Tibial nerve (tissue), 4 donors: ENCODE measurements at regions not wholly inside any gene's neighbourhood (a gene's known extent, or its start where the extent isn't known, plus 50 kb on each side); places are given as distances from the start of the nearest gene placed in this dataset.

Source experiments
- DNase-seq, 2 donors: peaks; one replicate each; pipeline ENCODE4 v3.0.0-alpha.2; 2019; ENCODE audit warnings: low spot score in 2 of 2
- H3K27ac ChIP-seq, 4 donors: fragments of 200-600 bp; sonication (generic) in 3 of 4; one replicate each; pipeline ENCODE4 v1.5.1; 2017 to 2019; ENCODE audit warnings: mild to moderate bottlenecking in 1 of 4
- H3K27me3 ChIP-seq, 2 donors: fragments of 200-600 bp; sonication (generic) in 1 of 2; one replicate each; pipeline versions ENCODE4 v1.5.1 to v1.6.0; 2017 to 2019
- H3K36me3 ChIP-seq, 3 donors: fragments of 200-600 bp; sonication (generic); one replicate each; pipeline ENCODE4 v1.5.1; 2018 to 2019
- H3K4me1 ChIP-seq, 4 donors: fragments of 200-600 bp; sonication (generic) in 3 of 4; one replicate each; pipeline ENCODE4 v1.5.1; 2017 to 2019
- H3K4me3 ChIP-seq, 4 donors: fragments of 200-600 bp; sonication (generic) in 3 of 4; one replicate each; pipeline ENCODE4 v1.5.1; 2017 to 2019; ENCODE audit warnings: mild to moderate bottlenecking in 1 of 4, moderate library complexity in 1 of 4
- H3K9me3 ChIP-seq, 4 donors: fragments of 200-600 bp; sonication (generic) in 3 of 4; one replicate each; pipeline ENCODE4 v1.5.1; 2017 to 2019
- CTCF ChIP-seq, 5 experiments: fragments of 200-600 bp in 3 of 5; fragments of 450-650 bp in 2 of 5; sonication (generic) in 3 of 5; IDR thresholded peaks; one replicate each; pipeline ENCODE4 v1.5.1; 2016 to 2019; ENCODE audit warnings: antibody characterized with exemption in 5 of 5, mild to moderate bottlenecking in 3 of 5, moderate library complexity in 2 of 5
- EP300 ChIP-seq, 2 donors: sonication (generic); formaldehyde crosslinking; IDR thresholded peaks; one replicate each; pipeline ENCODE4 v1.6.1; 2017; ENCODE audit warnings: antibody characterized with exemption in 2 of 2, mild to moderate bottlenecking in 1 of 2
- POLR2A ChIP-seq, 2 donors: fragments of 450-650 bp; IDR thresholded peaks; one replicate each; pipeline ENCODE4 v1.6.1; 2017; ENCODE audit warnings: antibody characterized with exemption in 2 of 2, mild to moderate bottlenecking in 2 of 2, moderate library complexity in 2 of 2
- WGBS, 2 donors: methylation state at CpG; one replicate each; pipeline ENCODE4 v1.1.5; 2018; 5-methylcytosine and 5-hydroxymethylcytosine counted together

DNA sequence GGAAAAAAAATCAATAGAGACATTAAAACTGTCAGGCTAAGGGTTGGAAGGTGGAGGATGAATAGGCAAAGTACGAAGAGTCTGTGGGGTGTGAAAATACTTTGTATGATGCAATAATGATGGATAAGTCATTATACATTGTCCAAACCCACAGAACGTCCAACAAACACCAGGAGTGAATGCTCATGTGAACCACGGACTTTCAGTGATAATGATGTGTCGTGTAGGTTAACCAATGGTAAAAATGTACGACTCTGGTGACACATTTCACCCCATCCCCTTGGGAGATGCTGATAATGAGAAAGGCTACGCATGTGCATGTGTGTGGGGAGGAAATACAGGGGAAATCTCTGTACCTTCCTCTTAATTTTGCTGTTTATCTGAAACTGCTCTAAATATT lies 665.2 kb downstream of the FAT4 start:
- 86 to 87% methylated on average over 6 of the region's 6 CpGs for WGBS, 2 donors
- no peak for TF ChIP-seq EP300 (IDR thresholded peaks at IDR 0.05)
- no peak for TF ChIP-seq POLR2A (IDR thresholded peaks at IDR 0.05)
- no peak for TF ChIP-seq CTCF (IDR thresholded peaks at IDR 0.05)

DNA sequence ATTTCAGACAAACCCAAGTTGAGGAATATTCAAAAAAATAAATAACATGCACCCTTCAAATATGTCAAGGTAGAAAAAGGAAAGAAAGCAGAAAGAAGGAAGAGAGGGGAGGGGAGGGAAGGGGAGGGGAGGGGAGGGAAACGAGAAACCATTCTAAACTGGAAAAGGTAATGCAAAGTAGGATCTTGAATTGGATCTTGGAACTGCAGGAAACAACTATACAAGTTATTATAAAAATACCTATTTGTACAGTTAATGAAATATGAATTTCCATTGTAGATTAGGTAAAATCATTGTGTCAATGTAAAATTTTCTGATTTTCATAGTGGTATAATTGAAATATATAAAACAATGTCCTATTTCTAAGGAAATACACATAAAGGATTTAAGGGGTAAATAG lies 668.4 kb downstream of the FAT4 start:
- no peak for DNase-seq
- no peak overlapping the region for H3K4me3 ChIP-seq
- WGBS, 2 donors: 77 to 84% methylated on average over 1 of the region's 1 CpG
- TF ChIP-seq POLR2A (IDR thresholded peaks at IDR 0.05): no peak
- no peak for TF ChIP-seq CTCF (IDR thresholded peaks at IDR 0.05)
- no peak for TF ChIP-seq EP300 (IDR thresholded peaks at IDR 0.05)
- H3K27me3 ChIP-seq: no peaks in the 10 kb centered on the region
- H3K36me3 ChIP-seq: no peaks in the 10 kb centered on the region
- no peak overlapping the region for H3K27ac ChIP-seq
- H3K9me3 ChIP-seq: no peaks in the 10 kb centered on the region
- no peaks in the 10 kb centered on the region for H3K4me1 ChIP-seq

More for the DNA sequence above, 665.2 kb downstream of the FAT4 start:
- Histone ChIP-seq H3K9me3 (no peaks in the 10 kb centered on the region), H3K27me3 (no peaks in the 10 kb centered on the region), H3K4me3 (no peak overlapping the region), H3K36me3 (no peaks in the 10 kb centered on the region), H3K4me1 (no peaks in the 10 kb centered on the region), H3K27ac (no peak overlapping the region)
- no peak for DNase-seq

- Histone ChIP-seq H3K9me3 (no peaks in the 10 kb centered on the region), H3K27ac (no peak overlapping the region), H3K27me3 (no peaks in the 10 kb centered on the region)
These were observed 671.1 kb downstream of the FAT4 start for GRCh38 chr4:125985856-125986255.

DNA sequence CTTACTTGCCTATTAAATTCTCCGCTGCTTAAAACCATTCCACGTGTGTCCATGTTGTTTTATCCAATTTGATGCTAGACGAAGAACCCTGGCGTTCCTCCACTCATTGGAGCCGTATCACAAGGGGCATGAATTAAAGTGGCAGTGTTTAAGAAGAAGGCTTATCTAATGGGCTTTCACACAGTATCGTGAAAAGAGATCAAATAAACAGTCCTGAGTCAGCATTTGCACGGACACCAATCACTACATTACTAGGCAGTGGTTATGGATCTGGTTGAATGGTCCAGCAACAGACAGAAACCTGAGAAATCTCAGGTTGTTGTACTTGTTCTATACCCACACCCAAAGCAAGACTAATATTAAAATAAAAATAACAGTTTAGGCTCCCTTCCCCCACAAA lies 671.6 kb downstream of the FAT4 start:
- WGBS, 2 donors: 93 to 94% methylated on average over 7 of the region's 7 CpGs
- no peak overlapping the region for H3K27ac ChIP-seq
- no peaks in the 10 kb centered on the region for H3K27me3 ChIP-seq
- no peaks in the 10 kb centered on the region for H3K4me1 ChIP-seq
- TF ChIP-seq CTCF (IDR thresholded peaks at IDR 0.05): no peak
- no peak for TF ChIP-seq POLR2A (IDR thresholded peaks at IDR 0.05)
- TF ChIP-seq EP300 (IDR thresholded peaks at IDR 0.05): no peak
- H3K36me3 ChIP-seq: no peaks in the 10 kb centered on the region
- no peak overlapping the region for H3K4me3 ChIP-seq
- no peak for DNase-seq
- no peaks in the 10 kb centered on the region for H3K9me3 ChIP-seq

More at GRCh38 chr4:125985856-125986255, 671.1 kb downstream of the FAT4 start:
- Histone ChIP-seq H3K36me3 (no peaks in the 10 kb centered on the region), H3K4me1 (no peaks in the 10 kb centered on the region), H3K4me3 (no peak overlapping the region)
- WGBS, 2 donors: 46 to 50% methylated on average over 3 of the region's 3 CpGs
- TF ChIP-seq CTCF (IDR thresholded peaks at IDR 0.05) (no peak), POLR2A (IDR thresholded peaks at IDR 0.05) (no peak), EP300 (IDR thresholded peaks at IDR 0.05) (no peak)
- no peak for DNase-seq

DNA sequence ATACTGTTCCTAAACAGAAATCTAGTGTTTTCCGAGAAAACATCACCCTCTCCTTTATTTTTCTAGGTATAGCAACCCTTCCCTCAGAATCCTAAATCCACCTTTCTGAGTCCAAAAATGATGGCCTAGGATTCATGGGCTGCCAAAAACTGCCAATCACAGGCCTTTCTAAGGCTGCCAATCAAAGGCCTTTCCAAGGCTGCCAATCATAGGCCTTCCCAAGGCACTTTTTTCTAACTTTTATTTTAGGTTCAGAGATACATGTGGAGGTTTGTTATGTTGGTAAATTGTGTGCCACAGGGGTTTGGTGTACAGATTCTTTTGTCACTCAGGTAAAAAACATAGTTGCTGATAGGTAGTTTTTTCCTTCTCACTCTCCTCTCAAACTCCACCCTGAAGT lies 673.7 kb downstream of the FAT4 start:
- no peaks in the 10 kb centered on the region for H3K4me1 ChIP-seq
- TF ChIP-seq EP300 (IDR thresholded peaks at IDR 0.05) (no peak), POLR2A (IDR thresholded peaks at IDR 0.05) (no peak), CTCF (IDR thresholded peaks at IDR 0.05) (no peak)
- no peak for DNase-seq
- H3K27me3 ChIP-seq: no peaks in the 10 kb centered on the region
- WGBS, 2 donors: 95 to 98% methylated on average over 1 of the region's 1 CpG
- H3K27ac ChIP-seq: no peak overlapping the region
- H3K9me3 ChIP-seq: no peaks in the 10 kb centered on the region
- no peaks in the 10 kb centered on the region for H3K36me3 ChIP-seq
- H3K4me3 ChIP-seq: no peak overlapping the region
